ENCODE measurements at regions not wholly inside any gene's neighbourhood (a gene's known extent, or its start where the extent isn't known, plus 50 kb on each side); places are given as distances from the start of the nearest gene placed in this dataset.
"Not testable (repeated sequence)": the region's sequence is repeated elsewhere in the genome, so short reads cannot be mapped to it uniquely, and the experiment has no call there.

DNA sequence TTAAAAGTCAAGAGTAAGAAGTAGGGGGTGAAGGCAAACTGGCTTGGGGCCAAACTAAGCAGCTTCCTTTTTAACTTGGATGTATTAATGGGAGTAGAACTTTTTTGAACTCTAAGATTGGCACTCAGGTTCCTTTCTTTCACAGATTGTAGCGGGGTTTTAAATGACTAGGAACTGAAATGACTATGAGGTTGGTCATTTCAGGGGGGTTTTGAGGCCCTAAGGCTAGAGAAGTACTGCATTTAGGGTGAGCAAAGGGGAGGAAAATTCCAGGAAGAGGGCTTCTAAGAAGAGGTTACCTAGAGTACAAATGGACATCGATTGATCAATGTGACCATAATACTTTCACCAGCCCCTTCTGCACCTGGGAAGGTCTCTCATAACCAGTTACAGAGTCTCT, 381.8 kb downstream of the MLLT3 start:
- ATAC-seq: no peak
- no peak for DNase-seq (ENCODE audit: low spot score)

DNA sequence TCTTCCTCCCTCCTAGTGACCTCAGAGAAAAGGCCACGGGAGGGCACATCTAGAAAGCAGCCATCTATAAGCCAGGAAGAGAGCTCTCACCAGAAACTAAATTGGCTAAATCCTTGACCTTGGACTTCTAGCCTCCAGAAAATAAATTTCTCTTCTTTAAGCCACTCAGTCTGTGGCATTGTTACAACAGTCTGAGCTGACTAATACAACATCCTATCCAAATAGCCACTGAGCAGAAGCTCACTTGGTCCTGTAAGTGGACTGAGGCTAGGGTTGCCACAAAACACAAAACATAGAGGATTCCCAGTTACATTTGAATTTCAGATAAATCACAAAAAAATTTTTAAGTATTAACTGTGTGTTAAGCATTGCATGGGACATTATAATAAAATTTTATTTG, 383.4 kb downstream of the MLLT3 start:
- ATAC-seq (no peak), DNase-seq (ENCODE audit: low spot score) (no peak)

DNA sequence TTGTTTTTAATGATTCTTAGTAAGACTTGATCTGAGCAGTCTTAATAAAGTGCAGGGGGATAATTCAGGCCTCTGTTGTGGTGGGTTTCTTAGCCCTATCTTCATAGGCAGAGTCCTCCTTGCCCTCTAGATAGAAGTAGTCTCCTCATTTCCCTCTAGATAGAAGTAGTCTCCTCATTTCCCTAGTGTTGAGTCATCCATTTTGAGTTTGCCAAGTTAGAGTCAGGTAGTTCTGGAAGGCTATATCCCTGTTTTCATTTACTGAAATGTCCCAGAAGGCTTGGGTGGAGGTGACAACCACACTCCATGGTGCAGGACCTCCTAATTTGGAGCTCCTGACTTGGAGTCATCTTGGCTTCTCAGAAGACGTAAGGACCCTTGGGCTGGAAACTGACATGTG, 384.6 kb downstream of the MLLT3 start:
- no peak for ATAC-seq
- no peak for DNase-seq (ENCODE audit: low spot score)

DNA sequence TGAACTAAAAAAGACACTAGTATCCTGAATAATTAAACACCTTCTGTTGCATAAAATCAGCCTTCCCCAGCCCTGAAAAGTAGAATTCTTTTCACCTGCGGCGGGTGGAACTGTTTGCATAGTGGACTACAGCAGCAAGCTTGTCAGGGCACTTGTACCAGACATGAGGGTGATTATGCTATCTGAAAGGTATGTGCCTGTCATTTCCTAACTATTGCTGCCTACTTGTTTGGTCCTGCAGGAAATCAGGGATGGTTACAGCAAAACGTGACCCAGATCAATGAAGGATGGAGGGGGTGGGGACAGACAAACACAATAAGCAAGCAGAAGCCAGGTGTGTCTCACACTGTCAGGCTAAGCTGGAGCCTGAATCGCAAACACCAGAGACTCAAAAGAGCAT, 385.6 kb downstream of the MLLT3 start:
- ATAC-seq: no peak
- no peak for DNase-seq (ENCODE audit: low spot score)

DNA sequence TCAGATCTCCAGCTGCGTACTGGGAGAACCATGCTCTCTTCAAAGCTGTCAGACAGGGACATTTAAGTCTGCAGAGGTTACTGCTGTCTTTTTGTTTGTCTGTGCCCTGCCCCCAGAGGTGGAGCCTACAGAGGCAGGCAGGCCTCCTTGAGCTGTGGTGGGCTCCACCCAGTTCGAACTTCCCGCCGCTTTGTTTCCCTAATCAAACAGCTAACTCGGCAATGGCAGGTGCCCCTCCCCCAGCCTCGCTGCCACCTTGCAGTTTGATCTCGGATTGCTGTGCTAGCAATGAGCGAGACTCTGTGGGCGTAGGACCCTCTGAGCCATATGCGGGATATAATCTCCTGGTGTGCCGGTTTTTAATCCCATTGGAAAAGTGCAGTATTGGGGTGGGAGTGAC, 387.1 kb downstream of the MLLT3 start:
- DNase-seq (ENCODE audit: low spot score); ATAC-seq: not testable (repeated sequence)

DNA sequence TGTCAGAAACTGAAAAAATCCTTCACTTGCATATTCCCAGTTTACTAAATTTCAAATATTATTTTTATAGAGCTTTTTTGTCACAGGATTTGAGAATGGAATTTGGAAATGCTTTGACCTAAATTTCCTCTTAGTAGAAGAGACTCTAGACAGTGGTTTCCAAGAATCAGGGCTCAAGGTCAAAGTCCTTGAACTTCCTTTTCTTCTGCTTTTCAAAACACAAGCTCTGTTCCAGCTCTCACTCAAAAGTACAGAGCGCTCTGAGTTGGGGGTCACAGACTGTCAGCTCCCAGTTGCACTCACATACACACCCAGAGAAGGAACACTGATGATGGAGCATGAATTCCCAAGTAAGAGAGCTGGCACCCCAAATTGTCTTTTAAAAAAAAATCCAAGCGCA, 394.2 kb downstream of the MLLT3 start:
- no peak for ATAC-seq

DNA sequence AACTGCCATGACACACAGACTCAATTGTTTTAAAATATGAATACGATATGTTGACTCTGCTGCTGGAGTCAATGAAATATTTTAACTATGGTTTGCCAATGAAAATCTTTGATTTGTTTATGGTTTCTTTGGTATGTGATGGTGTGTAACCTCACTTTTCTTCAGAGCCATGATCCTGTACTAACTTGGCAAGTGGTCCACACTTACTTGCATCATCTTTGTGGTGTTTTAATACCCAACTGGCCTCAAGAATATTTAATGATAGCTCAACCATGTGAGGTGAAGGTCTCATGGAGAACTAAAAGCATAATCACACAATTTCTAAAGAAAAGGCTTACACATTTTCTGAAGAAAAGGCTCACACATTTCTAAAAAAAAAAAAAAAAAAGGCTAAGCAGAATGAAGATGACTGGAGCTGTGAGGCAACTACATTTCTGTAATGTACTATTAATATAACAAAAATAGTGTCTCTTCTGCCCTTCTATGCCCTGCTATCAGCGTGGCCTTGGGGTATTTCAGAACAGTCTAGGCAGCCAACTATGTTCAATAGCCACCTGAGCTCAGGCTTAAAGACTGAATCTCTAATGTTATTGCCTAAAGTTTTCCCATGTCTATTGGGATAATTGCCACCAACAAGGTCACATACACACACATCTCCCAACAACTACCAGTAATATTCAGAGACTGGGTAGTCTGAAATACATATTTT, 395.0 kb downstream of the MLLT3 start:
- DNase-seq (ENCODE audit: low spot score) (no peak), ATAC-seq (no peak)

More for the DNA sequence above, 394.2 kb downstream of the MLLT3 start:
- DNase-seq (ENCODE audit: low spot score): no peak

DNA sequence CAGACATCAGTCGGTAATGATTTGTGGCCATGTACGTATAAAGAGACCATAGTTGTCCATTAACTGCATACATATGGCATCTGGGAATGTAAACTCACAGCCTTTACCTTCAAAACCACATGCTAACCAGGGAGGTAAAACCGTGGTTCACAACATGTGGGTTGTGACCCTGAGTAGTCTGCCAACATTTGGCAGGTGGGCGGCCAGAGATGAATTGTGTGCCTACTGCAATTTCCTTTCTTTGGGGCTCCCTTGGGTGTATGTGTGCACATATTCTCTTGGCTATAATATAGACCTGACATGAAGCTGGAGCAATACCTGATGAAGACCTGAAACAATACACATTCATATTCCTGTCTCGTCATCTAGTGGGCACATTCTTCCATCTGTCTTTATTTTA, 396.0 kb downstream of the MLLT3 start:
- no peak for DNase-seq (ENCODE audit: low spot score)
- ATAC-seq: no peak

DNA sequence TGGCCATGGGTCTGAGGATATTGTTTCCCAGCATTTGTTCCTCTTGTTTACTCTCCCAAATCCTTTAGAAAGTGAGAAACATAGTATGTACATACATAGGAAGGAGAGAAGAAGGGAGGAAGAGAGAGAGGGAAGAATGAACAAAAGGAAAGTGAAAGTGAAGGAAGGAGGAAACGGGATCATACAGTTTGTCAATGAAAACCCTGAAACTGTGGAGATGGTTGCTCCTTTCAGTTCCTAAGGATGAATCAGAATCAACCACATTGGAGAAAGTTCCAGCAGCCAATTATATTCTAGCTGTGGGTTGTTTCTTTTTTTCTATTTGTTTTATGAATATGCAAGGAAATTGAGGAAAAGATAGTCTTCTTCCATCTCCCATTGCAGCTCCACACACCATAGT, 396.5 kb downstream of the MLLT3 start:
- ATAC-seq (no peak), DNase-seq (ENCODE audit: low spot score) (no peak)

DNA sequence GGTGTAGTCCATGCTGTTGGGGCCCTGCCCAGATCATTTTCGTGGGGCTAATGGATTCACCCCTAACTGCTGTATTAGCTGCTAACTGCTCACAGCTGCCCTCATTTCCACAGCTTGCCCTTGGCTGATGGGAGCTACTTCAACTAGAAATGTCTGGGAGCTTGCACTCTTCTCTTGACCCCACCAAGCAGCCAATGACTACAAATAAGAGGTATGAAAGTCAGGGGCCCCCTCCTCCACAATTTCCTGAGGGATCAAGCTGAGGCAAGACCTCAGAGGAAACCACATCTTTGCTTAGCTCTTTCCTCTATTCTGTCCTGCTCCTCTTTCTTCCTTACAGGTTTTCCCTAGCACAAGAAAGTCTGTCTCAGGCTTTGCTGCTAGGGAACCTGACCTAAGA, 397.5 kb downstream of the MLLT3 start:
- DNase-seq (ENCODE audit: low spot score) (no peak), ATAC-seq (no peak)

DNA sequence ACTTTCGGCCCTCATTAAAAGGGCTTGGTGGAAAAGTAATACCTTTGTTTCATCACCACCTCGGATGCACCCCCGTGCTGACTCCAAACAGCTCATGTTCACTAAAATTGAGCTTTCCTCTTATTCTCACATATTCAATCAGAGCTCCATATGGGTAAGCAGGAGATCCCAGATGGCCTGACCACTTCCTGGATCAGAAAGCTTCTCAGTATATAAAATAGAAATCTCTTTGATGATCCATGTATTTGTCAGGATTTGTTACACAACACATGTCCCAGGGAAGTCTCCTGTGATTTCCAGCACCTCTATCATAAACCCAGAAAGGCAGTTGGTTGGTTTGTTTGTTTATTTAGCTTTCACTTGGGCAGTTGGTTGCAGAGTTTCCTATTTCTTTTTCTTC, 402.0 kb downstream of the MLLT3 start:
- no peak for ATAC-seq

DNA sequence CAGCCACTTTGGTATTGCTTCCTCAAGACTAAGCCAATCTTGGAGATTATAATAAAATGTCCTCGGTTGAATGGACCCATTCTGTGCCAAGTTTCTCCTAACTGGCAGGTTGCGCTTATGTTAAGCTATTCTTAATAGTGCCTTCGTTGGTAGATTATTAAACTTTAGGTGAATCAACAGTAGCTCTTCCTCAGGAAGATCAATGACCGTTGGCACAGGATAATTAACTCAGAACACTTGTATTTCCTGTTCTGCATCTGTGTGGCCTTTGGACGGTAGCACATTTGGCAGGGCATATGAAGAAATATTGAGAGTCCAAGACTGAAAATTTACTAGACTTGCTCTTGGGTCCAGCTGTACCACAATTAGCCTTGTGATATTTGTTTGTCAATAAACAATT, 402.9 kb downstream of the MLLT3 start:
- ATAC-seq (peak; percentile 67), DNase-seq (ENCODE audit: low spot score) (no peak)

More for the DNA sequence above, 402.0 kb downstream of the MLLT3 start:
- DNase-seq (ENCODE audit: low spot score): no peak

DNA sequence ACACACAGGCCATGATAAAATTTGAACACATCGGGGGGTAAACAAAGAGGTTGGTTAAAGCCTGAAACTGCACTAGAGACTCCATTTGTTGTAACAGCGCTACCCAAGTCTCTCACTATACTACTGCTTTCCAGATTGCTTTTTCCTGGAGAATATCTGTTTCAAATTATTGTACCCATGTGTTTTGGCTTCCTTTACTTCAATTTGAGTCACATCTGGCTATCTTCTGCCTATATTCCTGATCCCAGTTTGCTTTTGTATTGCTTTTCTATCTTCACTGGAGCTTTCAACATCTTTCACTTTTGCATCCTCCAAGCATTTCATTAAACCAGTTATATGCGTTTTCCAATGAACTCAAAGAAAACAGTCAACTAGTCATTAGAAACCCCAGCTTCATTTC, 404.7 kb downstream of the MLLT3 start:
- DNase-seq (ENCODE audit: low spot score) (no peak), ATAC-seq (no peak)

DNA sequence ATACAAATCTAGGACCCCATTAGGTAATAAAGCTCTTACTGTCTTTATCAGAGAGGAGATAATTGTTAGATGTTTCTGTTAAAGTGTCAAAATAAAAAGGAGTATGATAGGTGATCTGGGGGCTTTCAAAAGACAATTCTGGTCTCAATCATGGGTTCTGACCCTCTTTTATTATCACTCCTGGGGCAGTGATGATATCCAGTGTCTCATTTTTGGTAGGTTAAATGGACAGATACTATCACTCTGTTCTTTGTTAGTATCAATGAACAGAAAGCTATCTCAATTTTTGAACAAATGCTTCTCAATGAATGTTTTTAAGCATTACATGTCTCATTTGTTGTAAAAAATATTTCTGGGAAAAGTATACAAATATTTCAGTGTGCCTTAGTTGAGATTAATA, 405.9 kb downstream of the MLLT3 start:
- DNase-seq (ENCODE audit: low spot score) (no peak), ATAC-seq (no peak)

DNA sequence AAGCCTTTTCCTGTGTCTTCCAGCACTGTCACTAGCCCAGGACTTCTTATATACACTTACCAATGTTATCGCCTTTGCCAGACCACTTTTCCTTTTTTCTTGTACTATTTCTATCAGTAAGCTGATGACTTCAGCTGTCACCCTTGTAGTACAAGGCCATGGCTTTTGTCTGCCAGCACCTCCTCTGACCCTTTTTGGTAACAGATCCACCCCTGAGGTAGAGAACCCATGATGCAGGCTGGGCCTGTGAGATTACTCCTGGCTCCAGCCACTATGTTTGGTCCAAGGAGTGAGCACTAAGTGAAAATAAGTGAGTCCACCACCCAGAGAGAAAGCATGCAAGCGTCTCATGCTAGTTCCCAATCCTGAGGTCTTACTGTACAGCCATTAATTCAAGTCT, 406.7 kb downstream of the MLLT3 start:
- no peak for DNase-seq (ENCODE audit: low spot score)
- no peak for ATAC-seq

DNA sequence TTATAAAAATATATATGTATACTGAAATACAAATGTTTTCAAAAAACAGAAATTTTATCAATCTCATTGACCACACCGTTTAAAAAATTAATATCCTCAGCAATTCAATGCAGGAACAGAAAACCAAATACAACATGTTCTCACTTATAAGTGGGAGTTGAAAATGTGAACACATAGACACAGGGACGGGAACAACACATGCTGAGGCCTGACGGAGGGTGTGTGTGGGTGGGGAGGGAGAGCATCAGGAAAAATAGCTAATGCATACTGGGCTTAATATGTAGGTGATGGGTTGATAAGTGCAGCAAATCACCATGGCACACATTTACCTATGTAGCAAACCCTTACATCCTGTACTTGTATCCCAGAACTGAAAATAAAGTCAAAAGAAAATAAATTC, 409.5 kb downstream of the MLLT3 start:
- ATAC-seq (no peak), DNase-seq (ENCODE audit: low spot score) (no peak)

DNA sequence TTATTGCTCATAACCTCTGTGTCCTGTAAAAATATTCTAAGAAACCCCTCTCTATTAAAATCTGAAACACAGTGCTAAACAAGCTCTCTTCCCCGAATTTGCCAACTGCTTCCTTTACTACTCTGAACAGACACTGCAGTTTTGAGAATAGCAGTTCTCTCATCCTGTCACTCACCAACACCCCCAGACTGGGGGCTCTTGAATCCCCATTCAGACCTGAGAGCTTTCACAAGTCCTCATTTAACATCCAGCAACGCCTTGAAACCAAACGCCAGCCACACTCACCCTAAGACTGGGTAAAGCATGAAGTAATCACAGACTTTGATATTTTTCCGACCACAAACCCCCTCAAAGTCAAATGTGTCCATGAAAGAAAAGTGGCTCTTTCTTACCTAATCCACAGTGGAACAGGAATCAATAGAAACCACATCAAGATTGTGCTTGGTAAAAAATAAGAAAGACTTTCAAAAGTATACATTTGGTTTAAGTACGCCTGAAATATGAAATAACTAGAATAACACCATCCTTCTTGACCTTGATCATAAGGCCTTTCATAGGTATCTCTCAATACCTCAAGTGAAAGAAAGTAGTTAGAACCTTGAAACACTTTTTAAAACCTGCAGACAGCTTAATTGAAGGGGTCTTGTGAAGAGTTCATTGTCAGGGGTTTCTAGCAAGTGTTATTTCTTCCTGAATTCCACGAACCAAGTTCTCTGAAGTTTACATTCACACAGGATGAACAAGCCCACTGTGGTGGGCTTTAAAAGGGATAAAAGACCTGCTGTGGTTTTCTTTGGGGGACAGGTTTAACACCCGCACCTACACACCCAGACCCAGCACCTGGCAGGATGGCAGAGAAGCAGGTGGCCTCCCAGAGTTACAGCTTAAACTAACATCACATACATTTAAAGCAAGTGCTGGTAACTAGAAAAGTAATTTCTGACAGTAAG, 412.6 kb downstream of the MLLT3 start:
- DNase-seq (ENCODE audit: low spot score): no peak

DNA sequence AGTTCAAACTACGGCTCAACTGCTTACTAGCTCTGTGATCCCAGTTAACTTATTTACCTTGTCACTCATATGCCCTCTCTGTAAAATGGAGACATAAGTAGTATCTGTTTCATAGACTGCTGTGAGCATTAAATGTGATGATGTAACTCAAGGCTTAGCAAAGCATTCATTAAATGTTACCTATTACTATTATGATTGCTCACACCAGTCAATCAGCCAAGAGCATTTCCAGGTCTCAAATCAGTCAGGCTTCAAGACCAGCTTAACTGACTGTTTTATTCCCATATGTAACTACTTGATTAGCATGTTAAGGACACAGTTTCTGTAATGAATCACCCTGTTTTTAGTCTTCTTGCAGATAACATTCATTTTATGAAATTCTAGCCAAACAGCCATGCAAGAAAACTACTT, 413.3 kb downstream of the MLLT3 start:
- DNase-seq (ENCODE audit: low spot score) (no peak), ATAC-seq (no peak)

More for the DNA sequence above, 412.6 kb downstream of the MLLT3 start:
- no peak for ATAC-seq

DNA sequence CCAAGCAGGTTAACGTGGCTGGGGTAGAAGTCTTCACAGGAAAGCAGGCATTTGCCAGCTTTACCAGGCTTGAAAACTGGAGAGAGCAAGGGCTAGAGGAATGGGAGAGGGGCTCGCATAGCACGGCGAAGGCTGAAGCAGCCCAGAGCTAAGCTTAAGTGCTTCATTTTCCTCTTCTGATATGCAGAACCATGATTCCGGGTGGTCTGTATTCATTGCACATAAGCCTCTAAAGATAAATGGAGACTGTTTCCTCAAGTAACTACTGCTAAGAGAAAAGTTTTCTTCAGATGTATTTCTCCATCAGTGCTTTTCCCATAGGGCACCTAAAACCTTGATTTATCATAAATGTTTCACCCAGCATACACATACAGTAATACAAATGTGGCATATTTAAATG, 414.1 kb downstream of the MLLT3 start:
- ATAC-seq (no peak), DNase-seq (ENCODE audit: low spot score) (no peak)

DNA sequence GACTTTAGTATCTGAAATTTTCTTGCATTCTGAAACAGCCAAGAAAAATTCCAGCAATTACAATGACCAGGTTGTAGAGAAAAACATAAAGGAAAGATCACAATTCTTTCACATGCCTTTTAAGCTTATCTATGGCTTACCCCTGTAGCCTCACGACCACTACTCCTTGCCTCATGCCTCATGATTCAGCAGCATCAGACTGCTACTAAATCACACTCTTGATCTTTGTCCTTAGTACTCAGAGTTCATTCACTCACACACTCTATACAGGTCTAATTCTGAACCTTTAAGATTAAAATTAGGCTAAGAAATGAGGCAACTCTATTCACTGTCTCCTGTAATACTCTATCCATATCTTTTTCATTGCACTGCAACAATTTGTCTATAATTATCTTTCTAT, 415.1 kb downstream of the MLLT3 start:
- DNase-seq (ENCODE audit: low spot score) (no peak), ATAC-seq (no peak)

DNA sequence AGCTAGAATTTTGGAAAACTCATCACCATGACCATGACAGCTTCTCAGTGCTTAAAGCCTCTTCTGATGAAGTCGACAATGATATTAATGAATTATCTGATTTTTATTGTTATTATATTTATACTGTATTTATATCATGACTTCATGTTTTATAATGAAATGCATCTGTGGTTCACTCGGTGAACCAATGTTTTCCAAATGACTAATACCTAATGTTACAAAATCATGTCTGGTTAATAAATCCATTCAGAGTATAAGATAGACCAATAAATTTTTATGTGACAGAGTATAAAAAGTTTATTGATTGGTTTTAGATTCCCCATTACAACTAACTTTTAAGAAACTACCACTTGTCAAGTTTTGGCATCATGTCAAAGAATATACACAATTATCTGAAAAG, 416.5 kb downstream of the MLLT3 start:
- no peak for ATAC-seq
- no peak for DNase-seq (ENCODE audit: low spot score)

DNA sequence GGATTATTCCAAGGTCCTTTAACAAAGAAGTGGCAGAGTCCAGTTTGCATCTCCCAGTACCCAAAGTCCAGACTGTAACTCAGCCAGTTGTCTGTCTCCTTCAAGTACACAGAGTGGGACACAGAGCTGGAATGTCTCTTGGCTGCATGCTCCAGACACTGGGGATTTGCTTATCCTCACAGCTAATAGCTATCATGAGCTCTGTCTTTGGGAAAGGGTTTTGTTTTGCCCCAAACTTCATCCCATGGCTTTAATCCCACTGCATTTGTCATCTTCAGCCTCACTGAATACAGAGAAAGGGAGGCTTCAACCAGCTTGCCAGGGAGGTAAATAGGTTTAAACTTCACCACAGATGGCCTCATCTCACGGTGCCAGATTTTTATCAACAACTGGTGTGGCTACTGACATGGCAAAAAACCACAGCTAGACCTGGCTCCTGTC, 412.2 kb upstream of the SLC24A2 start:
- ATAC-seq (no peak), DNase-seq (ENCODE audit: low spot score) (no peak)

Data from left lobe of liver (tissue), 2 donors.